ENCODE measurements at regions not wholly inside any gene's neighbourhood (a gene's known extent, or its start where the extent isn't known, plus 50 kb on each side); places are given as distances from the start of the nearest gene placed in this dataset.

- no peak for DNase-seq
Measured at GRCh38 chr14:76607510-76607909, 153.8 kb upstream of the VASH1 start.

- DNase-seq, result no peak
Measured at GRCh38 chr14:76612654-76613053, 148.6 kb upstream of the VASH1 start.

- no peak for DNase-seq
Measured at GRCh38 chr14:76613616-76614015, 147.7 kb upstream of the VASH1 start.

GRCh38 chr14:76615331-76615730 lies 145.9 kb upstream of the VASH1 start:
- DNase-seq, result no peak

- DNase-seq, result no peak
Measured at GRCh38 chr14:76617440-76617839, 143.8 kb upstream of the VASH1 start.

GRCh38 chr14:76636602-76637001 lies 124.7 kb upstream of the VASH1 start:
- DNase-seq, result no peak

- DNase-seq, result no peak
Measured at GRCh38 chr14:76638841-76639240, 122.4 kb upstream of the VASH1 start.

GRCh38 chr14:76639606-76640229 lies 121.5 kb upstream of the VASH1 start:
- no peak for DNase-seq

GRCh38 chr14:76640923-76641395 lies 120.3 kb upstream of the VASH1 start:
- DNase-seq, result no peak

- DNase-seq, result no peak
Measured at GRCh38 chr14:76641541-76641940, 119.7 kb upstream of the VASH1 start.

GRCh38 chr14:76643887-76644286 lies 117.4 kb upstream of the VASH1 start:
- DNase-seq, result no peak

- peak; percentile 14 to 49 (median 36) for DNase-seq
Measured at GRCh38 chr14:76644855-76645518, 116.3 kb upstream of the VASH1 start.

GRCh38 chr14:76647697-76648298 lies 113.5 kb upstream of the VASH1 start:
- peak; percentile 58 to 84 (median 69) for DNase-seq

GRCh38 chr14:76651410-76652055 lies 109.7 kb upstream of the VASH1 start:
- DNase-seq, result no peak

GRCh38 chr14:76653875-76654572 lies 107.2 kb upstream of the VASH1 start:
- no peak for DNase-seq

- no peak for DNase-seq
Measured at GRCh38 chr14:76654573-76655108, 106.6 kb upstream of the VASH1 start.

GRCh38 chr14:76655331-76655730 lies 105.9 kb upstream of the VASH1 start:
- no peak for DNase-seq

GRCh38 chr14:76656592-76656991 lies 104.7 kb upstream of the VASH1 start:
- no peak for DNase-seq

GRCh38 chr14:76657404-76657803 lies 103.9 kb upstream of the VASH1 start:
- no peak for DNase-seq

GRCh38 chr14:76657846-76658245 lies 103.4 kb upstream of the VASH1 start:
- DNase-seq, result no peak

GRCh38 chr14:76662580-76662979 lies 98.7 kb upstream of the VASH1 start:
- DNase-seq, result no peak

GRCh38 chr14:76664790-76665189 lies 96.5 kb upstream of the VASH1 start:
- no peak for DNase-seq

- DNase-seq, result no peak
Measured at GRCh38 chr14:76666746-76667145, 94.5 kb upstream of the VASH1 start.

Measured in suppressor macrophage (primary cell).